Keratinocyte (primary cell): ENCODE measurements at regions not wholly inside any gene's neighbourhood (a gene's known extent, or its start where the extent isn't known, plus 50 kb on each side); places are given as distances from the start of the nearest gene placed in this dataset.

Experiments used
- DNase-seq: peaks from one replicate; pipeline ENCODE4 v3.0.0-alpha.2; 2011; ENCODE audit warnings: low read depth, missing footprints, low spot score
- FAIRE-seq: peaks from 2 replicates; lab custom pipeline; 2011; peaks lifted over from hg19 to GRCh38; lab: Jason Lieb, UNC
- H2AFZ ChIP-seq: 2 replicates; pipeline ENCODE4 v1.6.0; 2012; ENCODE audit warnings: low read length, control low read depth, inconsistent platforms; ENCODE audit not compliant: control insufficient read depth
- H3K27ac ChIP-seq: 2 replicates; pipeline ENCODE4 v1.5.1; 2011; ENCODE audit warnings: low read length; ENCODE audit not compliant: control insufficient read depth, insufficient read depth
- H3K27me3 ChIP-seq: 3 replicates; pipeline ENCODE4 v1.6.0; 2011; ENCODE audit warnings: low read length; ENCODE audit not compliant: control insufficient read depth, insufficient read depth; ENCODE audit errors: extremely low read depth
- H3K36me3 ChIP-seq, 2 experiments: 2 replicates in 1 of 2; 3 replicates in 1 of 2; pipeline ENCODE4 v1.5.1; 2011; ENCODE audit warnings: low read length in 2 of 2, mild to moderate bottlenecking in 1 of 2; ENCODE audit not compliant: control insufficient read depth in 2 of 2, insufficient read depth in 2 of 2; ENCODE audit errors: extremely low read depth in 1 of 2
- H3K4me1 ChIP-seq: 3 replicates; pipeline ENCODE4 v1.5.1; 2011; ENCODE audit warnings: low read length; ENCODE audit not compliant: control insufficient read depth, insufficient read depth; ENCODE audit errors: extremely low read depth
- H3K4me2 ChIP-seq: 3 replicates; pipeline ENCODE4 v1.6.0; 2011; ENCODE audit warnings: low read depth, low read length; ENCODE audit not compliant: control insufficient read depth, insufficient read depth; ENCODE audit errors: extremely low read depth
- H3K4me3 ChIP-seq, 3 experiments: fragments of 200-600 bp in 1 of 3; sonication (generic) in 1 of 3; 2 replicates in 2 of 3; 3 replicates in 1 of 3; pipeline ENCODE4 v1.5.1; 2011 to 2016; ENCODE audit warnings: low read length in 3 of 3, mild to moderate bottlenecking in 3 of 3, control low read depth in 2 of 3, inconsistent platforms in 1 of 3, low read depth in 1 of 3, mixed read lengths in 1 of 3, mixed run types in 1 of 3, moderate library complexity in 1 of 3; ENCODE audit not compliant: control insufficient read depth in 2 of 3, insufficient read depth in 2 of 3; ENCODE audit errors: extremely low read depth in 1 of 3
- H3K79me2 ChIP-seq: 2 replicates; pipeline ENCODE4 v1.6.0; 2012; ENCODE audit warnings: low read length; ENCODE audit not compliant: control insufficient read depth, insufficient read depth
- H3K9ac ChIP-seq: 3 replicates; pipeline ENCODE4 v1.6.0; 2011; ENCODE audit warnings: low read length; ENCODE audit not compliant: control insufficient read depth, insufficient read depth; ENCODE audit errors: extremely low read depth
- H3K9me1 ChIP-seq: 3 replicates; pipeline ENCODE4 v1.6.0; 2011; ENCODE audit warnings: low read length; ENCODE audit not compliant: control insufficient read depth, insufficient read depth; ENCODE audit errors: extremely low read depth
- H3K9me3 ChIP-seq: 2 replicates; pipeline ENCODE4 v1.5.1; 2012; ENCODE audit warnings: low read depth, low read length; ENCODE audit not compliant: control insufficient read depth
- H4K20me1 ChIP-seq: 3 replicates; pipeline ENCODE4 v1.6.0; 2011; ENCODE audit warnings: low read length; ENCODE audit not compliant: control insufficient read depth, insufficient read depth; ENCODE audit errors: extremely low read depth
- EZH2 ChIP-seq: IDR thresholded peaks from one replicate; pipeline ENCODE4 v1.6.1; 2012; ENCODE audit warnings: inconsistent platforms, mild to moderate bottlenecking, low read length, moderate library complexity
- dilution Hi-C: fragments of 300-500 bp; cut with MboI; formaldehyde crosslinking; loops from one replicate; pipeline ENCODE4 v1.7.0; 2020; ENCODE audit warnings: low sequenced_read_pairs; ENCODE audit not compliant: extremely low pct_ligation_motif_present
- TF ChIP-seq, protein P1 (sequence below), 3 experiments: IDR thresholded peaks in 1 of 3; conservative IDR thresholded peaks in 1 of 3; optimal IDR thresholded peaks in 1 of 3; 2 replicates in 2 of 3; 3 replicates in 1 of 3; pipeline versions ENCODE3 to v1.5.1; 2011; ENCODE audit warnings: low read length in 3 of 3, mild to moderate bottlenecking in 3 of 3, moderate library complexity in 2 of 3, control low read depth in 1 of 3, inconsistent platforms in 1 of 3; ENCODE audit not compliant: insufficient read depth in 2 of 3; ENCODE audit errors: extremely low read depth in 1 of 3

DNA sequence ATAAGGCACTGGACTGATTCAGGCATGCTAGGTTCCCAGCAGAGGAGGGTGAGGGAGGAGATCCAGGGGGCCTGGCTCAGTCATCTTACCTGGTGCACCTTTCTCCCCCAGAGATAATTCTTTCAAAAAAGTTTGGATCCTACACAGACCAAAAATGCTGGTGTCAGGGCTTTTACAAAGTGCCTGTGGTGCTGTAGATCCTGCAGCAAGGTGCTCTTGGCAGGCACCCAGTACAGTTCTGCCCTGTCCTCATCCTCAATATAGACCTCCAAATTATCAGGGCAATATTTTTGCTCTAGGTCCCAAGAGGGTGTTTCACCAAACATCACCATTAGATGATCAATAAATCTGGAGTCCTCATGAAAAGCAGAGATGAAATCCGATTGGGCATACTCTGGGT lies 78.5 kb upstream of the IGFBP3 start:
- no peaks in the 10 kb centered on the region for H4K20me1 ChIP-seq
- FAIRE-seq (no peak), DNase-seq (no peak)
- H3K4me3 ChIP-seq = no peak overlapping the region
- no peaks in the 10 kb centered on the region for H3K27me3 ChIP-seq
- no peak overlapping the region for H2AFZ ChIP-seq
- H3K9ac ChIP-seq = no peak overlapping the region
- dilution Hi-C loops = no loop called here
- H3K27ac ChIP-seq = no peak overlapping the region
- no peaks in the 10 kb centered on the region for H3K9me1 ChIP-seq
- H3K36me3 ChIP-seq = no peaks in the 10 kb centered on the region
- H3K9me3 ChIP-seq = peaks cover 1% of the 10 kb centered on the region
- H3K4me2 ChIP-seq = no peak overlapping the region
- TF ChIP-seq, protein P1, sequence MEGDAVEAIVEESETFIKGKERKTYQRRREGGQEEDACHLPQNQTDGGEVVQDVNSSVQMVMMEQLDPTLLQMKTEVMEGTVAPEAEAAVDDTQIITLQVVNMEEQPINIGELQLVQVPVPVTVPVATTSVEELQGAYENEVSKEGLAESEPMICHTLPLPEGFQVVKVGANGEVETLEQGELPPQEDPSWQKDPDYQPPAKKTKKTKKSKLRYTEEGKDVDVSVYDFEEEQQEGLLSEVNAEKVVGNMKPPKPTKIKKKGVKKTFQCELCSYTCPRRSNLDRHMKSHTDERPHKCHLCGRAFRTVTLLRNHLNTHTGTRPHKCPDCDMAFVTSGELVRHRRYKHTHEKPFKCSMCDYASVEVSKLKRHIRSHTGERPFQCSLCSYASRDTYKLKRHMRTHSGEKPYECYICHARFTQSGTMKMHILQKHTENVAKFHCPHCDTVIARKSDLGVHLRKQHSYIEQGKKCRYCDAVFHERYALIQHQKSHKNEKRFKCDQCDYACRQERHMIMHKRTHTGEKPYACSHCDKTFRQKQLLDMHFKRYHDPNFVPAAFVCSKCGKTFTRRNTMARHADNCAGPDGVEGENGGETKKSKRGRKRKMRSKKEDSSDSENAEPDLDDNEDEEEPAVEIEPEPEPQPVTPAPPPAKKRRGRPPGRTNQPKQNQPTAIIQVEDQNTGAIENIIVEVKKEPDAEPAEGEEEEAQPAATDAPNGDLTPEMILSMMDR (optimal IDR thresholded peaks at IDR 0.05 in 1 of 3, IDR thresholded peaks at IDR 0.05 in 1 of 3, conservative IDR thresholded peaks at IDR 0.05 in 1 of 3; ENCODE audit: extremely low read depth in 1 of 3, insufficient read depth in 2 of 3, low read length in 3 of 3) = no peak
- no peak for TF ChIP-seq EZH2
- H3K79me2 ChIP-seq = no peaks in the 10 kb centered on the region
- peaks cover 11% of the 10 kb centered on the region for H3K4me1 ChIP-seq

DNA sequence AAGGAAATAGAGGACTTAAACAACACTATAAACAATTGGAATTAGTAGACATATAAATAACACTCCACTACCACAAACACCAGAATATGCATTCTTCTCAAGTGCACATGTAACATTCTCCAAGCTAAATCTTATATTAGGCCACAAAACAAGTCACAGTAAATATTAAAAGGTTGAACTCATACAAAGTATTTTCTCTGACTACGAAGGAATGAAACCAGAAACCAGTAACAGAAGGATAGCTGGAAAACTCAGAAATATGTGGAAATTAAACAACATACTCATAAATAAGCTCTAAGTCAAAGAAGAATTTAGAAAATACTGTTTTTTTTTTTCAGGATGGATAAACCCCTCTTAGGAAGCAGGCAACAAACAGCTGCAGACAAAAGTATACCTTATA lies 77.4 kb upstream of the IGFBP3 start:
- no peak overlapping the region for H3K9ac ChIP-seq
- no peak overlapping the region for H3K27ac ChIP-seq
- H2AFZ ChIP-seq = no peak overlapping the region
- H3K4me3 ChIP-seq = no peak overlapping the region
- H3K9me3 ChIP-seq = peaks cover 1% of the 10 kb centered on the region
- no peak for DNase-seq
- H3K27me3 ChIP-seq = no peaks in the 10 kb centered on the region
- no peaks in the 10 kb centered on the region for H4K20me1 ChIP-seq
- no peaks in the 10 kb centered on the region for H3K9me1 ChIP-seq
- dilution Hi-C loops = no loop called here
- TF ChIP-seq, protein P1 (optimal IDR thresholded peaks at IDR 0.05 in 1 of 3, IDR thresholded peaks at IDR 0.05 in 1 of 3, conservative IDR thresholded peaks at IDR 0.05 in 1 of 3; ENCODE audit: extremely low read depth in 1 of 3, insufficient read depth in 2 of 3, low read length in 3 of 3) = no peak
- TF ChIP-seq EZH2 = no peak
- peaks cover under 1% of the 10 kb centered on the region for H3K4me1 ChIP-seq
- H3K79me2 ChIP-seq = no peaks in the 10 kb centered on the region
- FAIRE-seq = no peak
- H3K4me2 ChIP-seq = no peak overlapping the region
- H3K36me3 ChIP-seq = no peaks in the 10 kb centered on the region
